GM13977 (cell line): ENCODE measurements at regions not wholly inside any gene's neighbourhood (a gene's known extent, or its start where the extent isn't known, plus 50 kb on each side); places are given as distances from the start of the nearest gene placed in this dataset.

Experiments used
- DNase-seq: peaks from one replicate; pipeline ENCODE4 v3.0.0; 2012; ENCODE audit warnings: low spot score
- CTCF ChIP-seq: IDR thresholded peaks from 2 replicates; pipeline ENCODE4 v1.5.1; 2012; ENCODE audit warnings: mild to moderate bottlenecking, control low read depth; ENCODE audit not compliant: insufficient read depth; ENCODE audit errors: extremely low read depth, missing control alignments
- in situ Hi-C: fragments of 300-500 bp; cut with MboI; formaldehyde crosslinking; loops from one replicate; pipeline ENCODE4 v1.12.0; 2022; ENCODE audit warnings: low sequenced_read_pairs, low pct_unique_long_range_greater_than_20kb, mixed read lengths, inconsistent platforms; ENCODE audit not compliant: unreplicated experiment

GRCh38 chr5:135151256-135151655 lies 117.2 kb upstream of the PITX1 start:
- DNase-seq = no peak
- in situ Hi-C loops = no loop called here

GRCh38 chr5:135150767-135151166 lies 116.7 kb upstream of the PITX1 start:
- DNase-seq = no peak

More at GRCh38 chr5:135151256-135151655, 117.2 kb upstream of the PITX1 start:
- no peak for TF ChIP-seq CTCF

GRCh38 chr5:135149956-135150723 lies 116.1 kb upstream of the PITX1 start:
- in situ Hi-C loops = no loop called here
- TF ChIP-seq CTCF = no peak
- DNase-seq = no peak

More at GRCh38 chr5:135150767-135151166, 116.7 kb upstream of the PITX1 start:
- no peak for TF ChIP-seq CTCF
- in situ Hi-C loops = no loop called here

GRCh38 chr5:135149229-135149955 lies 115.4 kb upstream of the PITX1 start:
- DNase-seq = no peak
- in situ Hi-C loops = no loop called here
- no peak for TF ChIP-seq CTCF

- DNase-seq = no peak
Measured at GRCh38 chr5:135147294-135148090, 113.5 kb upstream of the PITX1 start.

More at GRCh38 chr5:135147294-135148090, 113.5 kb upstream of the PITX1 start:
- in situ Hi-C loops = no loop called here
- no peak for TF ChIP-seq CTCF
